ENCODE measurements at regions not wholly inside any gene's neighbourhood (a gene's known extent, or its start where the extent isn't known, plus 50 kb on each side); places are given as distances from the start of the nearest gene placed in this dataset.

DNA sequence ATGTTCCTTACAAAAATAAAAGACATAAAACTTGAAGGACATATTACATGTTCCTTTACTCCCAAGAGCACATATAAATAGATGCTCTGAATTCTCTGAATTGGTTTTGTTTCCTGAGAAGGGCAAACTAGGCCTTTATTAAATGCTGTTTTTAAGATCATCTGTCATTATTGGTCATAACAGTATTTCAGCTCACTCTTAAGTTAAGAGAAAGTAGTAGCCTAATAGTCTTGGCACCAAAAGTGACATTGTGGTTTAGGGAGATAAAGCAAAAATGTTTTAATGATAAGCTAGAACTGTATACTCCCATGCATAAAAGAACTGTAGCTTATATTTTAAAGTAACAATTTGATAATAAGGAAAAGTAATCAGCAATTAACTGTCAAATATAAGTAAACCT, 361.1 kb upstream of the PTCHD4 start:
- no peak for TF ChIP-seq POLR2A (IDR thresholded peaks at IDR 0.05)
- no peak for TF ChIP-seq CTCF (IDR thresholded peaks at IDR 0.05)

Measured in testis (tissue), 2 donors.